HEK293 (cell line): ENCODE measurements at regions not wholly inside any gene's neighbourhood (a gene's known extent, or its start where the extent isn't known, plus 50 kb on each side); places are given as distances from the start of the nearest gene placed in this dataset.

Experiments used
- CTCF ChIP-seq: fragments of 450-650 bp; formaldehyde crosslinking; IDR thresholded peaks from 2 replicates; pipeline ENCODE4 v1.5.1; 2016; ENCODE audit warnings: missing biosample characterization, missing genetic modification characterization
- EGR2 ChIP-seq: fragments of 450-650 bp; formaldehyde crosslinking; IDR thresholded peaks from 2 replicates; pipeline ENCODE4 v1.5.1; 2016; ENCODE audit warnings: low read depth, missing biosample characterization, missing genetic modification characterization
- HOXC10 ChIP-seq: sonication (generic); formaldehyde crosslinking; IDR thresholded peaks from 2 replicates; pipeline ENCODE4 v1.8.1; 2023; ENCODE audit warnings: mild to moderate bottlenecking, missing genetic modification reagents
- TCF7L2 ChIP-seq: IDR thresholded peaks from 2 replicates; pipeline ENCODE4 v1.6.1; 2011; ENCODE audit warnings: low read depth, mild to moderate bottlenecking, inconsistent platforms, low read length, moderate library complexity, borderline replicate concordance
- ZBTB44 ChIP-seq: fragments of 450-650 bp; IDR thresholded peaks from 2 replicates; pipeline ENCODE4 v1.5.1; 2018; ENCODE audit warnings: missing biosample characterization, mild to moderate bottlenecking, missing genetic modification characterization
- ZNF121 ChIP-seq: fragments of 450-650 bp; formaldehyde crosslinking; IDR thresholded peaks from 2 replicates; pipeline ENCODE4 v1.5.1; 2016; ENCODE audit warnings: missing biosample characterization, missing genetic modification characterization
- ZNF514 ChIP-seq: fragments of 450-650 bp; formaldehyde crosslinking; IDR thresholded peaks from 2 replicates; pipeline ENCODE4 v1.5.1; 2016; ENCODE audit warnings: missing biosample characterization, missing genetic modification characterization
- ZNF704 ChIP-seq: fragments of 450-650 bp; formaldehyde crosslinking; IDR thresholded peaks from 2 replicates; pipeline ENCODE4 v1.5.1; 2016; ENCODE audit warnings: missing biosample characterization, missing genetic modification characterization

- TF ChIP-seq CTCF (tag by site-specific recombination) (no peak), EGR2 (no peak), HOXC10 (no peak), TCF7L2 (no peak), ZNF514 (no peak), ZNF704 (no peak), ZBTB44 (no peak), ZNF121 (no peak)
These were observed 378.3 kb downstream of the ETS1 start for GRCh38 chr11:128209138-128209435.
